Activated CD8-positive, alpha-beta memory T cell treated with anti-CD3 and anti-CD28 coated beads, Interleukin-2, amount 50 U/mL, for 24 hours (primary cell): ENCODE measurements at regions not wholly inside any gene's neighbourhood (a gene's known extent, or its start where the extent isn't known, plus 50 kb on each side); places are given as distances from the start of the nearest gene placed in this dataset.
A peak's percentile ranks its signal among the peaks of the same experiment; 100 is the strongest.

Experiments
- DNase-seq: peaks from one replicate; pipeline ENCODE4 v3.0.0-alpha.2; 2020; ENCODE audit errors: extremely low read depth

DNA sequence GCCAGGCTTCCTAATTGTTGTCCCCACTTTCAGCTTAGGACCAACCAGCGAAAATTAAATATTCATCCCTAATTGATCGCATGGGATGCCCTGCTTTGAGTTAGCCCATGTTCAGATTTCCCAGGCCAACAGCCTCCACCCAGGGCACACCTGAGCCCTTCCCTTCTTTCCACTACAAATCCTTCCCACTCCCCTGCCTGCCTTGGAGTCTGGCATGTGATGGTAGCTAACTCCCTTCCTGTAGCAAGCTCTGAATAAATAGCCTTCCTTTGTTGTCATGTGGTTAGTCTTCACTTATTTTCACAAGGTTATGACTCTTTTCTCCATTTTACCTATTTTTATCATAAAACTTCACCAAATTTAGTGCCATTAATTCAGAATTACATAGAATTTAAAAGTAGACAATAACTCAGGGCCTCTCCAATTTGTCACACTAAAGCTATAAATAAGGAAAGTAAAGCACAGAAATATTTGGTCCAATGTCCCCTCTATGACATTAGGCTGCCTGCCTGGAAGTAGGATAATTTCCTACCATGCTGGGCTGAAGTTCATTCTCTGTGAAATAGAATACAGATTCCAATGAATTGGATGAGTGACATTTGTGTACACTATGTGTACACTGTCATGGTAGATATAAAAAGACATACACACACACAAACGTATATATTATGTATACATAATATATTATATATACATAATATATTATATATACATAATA is 166.4 kb upstream of the CPEB2 start:
- no peak for DNase-seq

DNA sequence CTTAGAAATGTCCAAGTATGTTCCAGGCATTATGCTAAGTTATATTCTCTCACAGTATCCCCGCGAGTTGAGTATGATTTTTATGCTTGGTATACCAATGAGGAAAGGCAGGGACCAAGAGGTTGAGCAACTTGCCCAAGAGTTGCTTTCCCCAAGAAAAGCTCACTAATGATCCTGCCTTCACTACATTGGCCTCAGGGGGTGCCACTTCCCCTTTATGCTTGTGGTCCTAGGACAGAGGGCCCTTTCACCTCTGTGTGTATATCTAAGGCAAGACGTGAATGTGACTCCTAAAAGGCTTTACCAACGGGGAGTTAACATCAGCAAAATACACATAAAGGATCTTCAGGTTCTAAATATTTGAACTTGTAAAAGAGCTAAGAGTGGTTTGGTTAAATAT is 164.4 kb upstream of the CPEB2 start:
- no peak for DNase-seq

DNA sequence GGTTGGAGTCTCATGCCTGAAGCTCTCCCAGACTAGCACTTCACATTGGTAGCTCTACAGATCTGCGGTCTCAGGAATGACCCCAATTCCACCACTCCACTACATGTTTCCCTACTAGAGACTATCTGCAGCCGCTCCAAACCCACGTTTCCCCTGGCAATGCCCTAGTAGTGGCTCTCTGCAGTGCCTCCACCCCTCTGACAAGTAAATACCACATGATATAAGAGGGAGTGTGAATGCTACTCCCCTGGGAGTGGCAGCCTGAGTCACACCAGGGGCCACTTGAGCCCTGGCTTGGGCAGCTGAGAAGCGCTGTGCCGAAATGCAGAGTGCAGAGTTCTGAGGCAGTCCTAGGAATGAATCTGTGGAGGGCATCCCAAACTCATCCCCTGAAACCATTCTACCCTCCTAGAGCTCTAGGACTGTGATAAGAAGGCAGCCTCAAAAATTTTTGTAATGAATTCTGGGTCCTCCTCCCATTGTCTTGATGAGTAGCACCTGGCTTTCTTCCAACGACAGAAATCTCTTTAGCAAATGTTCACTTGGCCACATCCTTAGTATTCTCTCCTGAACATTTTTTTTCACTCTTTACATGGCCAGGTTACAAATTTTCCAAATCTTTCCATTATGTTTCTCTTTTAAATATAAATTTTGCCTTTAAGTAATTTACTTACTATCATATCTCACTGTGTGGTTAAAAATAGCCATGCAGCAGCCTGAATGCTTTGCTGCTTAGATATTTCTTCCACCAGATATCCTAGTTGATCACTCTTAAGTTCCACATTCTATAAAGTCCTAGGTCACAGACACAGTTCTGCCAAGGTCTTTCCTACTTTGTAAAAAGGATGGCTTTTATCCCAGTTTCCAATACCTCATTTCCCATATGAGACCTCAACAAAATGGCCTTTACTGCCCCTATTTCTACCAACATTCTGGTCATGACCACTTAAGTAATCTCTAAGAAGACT is 160.2 kb upstream of the CPEB2 start:
- no peak for DNase-seq

DNA sequence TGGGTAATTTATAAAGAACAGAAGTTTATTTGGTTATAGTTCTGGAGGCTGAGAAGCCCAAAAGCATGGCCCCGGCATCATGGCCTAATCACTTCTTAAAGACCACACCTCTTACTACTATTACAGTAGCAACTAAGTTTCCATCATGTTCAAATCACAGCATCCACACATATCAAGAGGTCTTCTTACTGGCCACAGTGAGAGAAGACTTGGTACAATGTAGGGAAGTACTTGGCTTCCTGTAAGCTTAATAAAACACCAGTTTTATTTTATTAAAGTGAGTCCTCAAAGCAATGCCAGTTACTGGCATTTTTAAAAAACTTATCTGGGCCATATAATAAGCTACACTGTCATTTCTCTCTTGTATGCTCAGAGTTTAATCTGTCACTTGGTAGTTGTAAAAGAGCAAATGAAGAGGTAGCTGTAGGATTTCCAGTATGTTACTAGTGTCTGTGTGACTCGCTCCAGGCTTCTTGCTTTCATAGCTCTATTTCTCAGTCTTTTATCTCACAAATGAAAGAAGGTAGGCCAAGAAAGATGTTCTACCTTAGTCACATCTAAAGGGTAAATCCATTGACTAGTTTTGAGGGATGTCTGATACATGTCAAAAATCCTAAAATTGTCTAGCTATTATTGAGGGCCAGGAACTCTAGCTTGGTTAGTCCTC is 159.2 kb upstream of the CPEB2 start:
- DNase-seq: no peak

DNA sequence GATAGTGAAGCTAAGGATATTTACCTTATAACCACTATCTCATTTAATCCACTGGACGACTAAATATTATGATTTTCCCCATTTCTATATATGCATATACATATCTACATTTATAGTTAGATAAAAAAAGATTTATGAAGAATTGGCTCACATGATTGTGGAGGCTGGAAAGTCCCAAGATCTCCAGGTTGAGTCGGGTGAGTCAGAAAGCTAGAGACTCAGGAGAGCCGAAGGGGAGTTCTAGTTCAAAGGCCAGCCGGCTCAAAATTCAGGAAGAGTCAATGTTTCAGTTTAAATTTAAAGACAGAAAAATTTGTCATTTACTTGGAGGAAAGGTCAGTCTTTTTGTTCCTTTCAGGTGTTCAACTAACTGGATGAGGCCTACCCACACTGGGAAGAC is 158.2 kb upstream of the CPEB2 start:
- no peak for DNase-seq

DNA sequence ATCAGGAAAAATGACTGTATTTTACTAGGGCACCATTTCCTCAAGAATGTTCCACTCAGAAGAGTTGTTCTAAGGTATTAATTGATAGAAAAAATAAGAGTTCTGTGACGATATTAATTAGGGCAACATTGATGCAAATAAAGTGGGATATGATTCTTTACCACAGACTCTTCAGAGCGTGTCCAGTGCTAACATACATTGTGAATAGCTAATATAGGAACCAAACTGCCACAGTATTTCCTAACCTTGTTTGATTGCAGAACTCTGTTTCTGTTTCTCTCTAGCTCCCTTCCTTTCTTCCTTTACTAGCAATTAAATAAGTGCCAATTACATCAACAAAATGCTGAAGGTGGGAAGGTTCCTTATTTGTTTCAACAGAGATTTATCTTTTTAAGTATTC is 154.1 kb upstream of the CPEB2 start:
- no peak for DNase-seq

DNA sequence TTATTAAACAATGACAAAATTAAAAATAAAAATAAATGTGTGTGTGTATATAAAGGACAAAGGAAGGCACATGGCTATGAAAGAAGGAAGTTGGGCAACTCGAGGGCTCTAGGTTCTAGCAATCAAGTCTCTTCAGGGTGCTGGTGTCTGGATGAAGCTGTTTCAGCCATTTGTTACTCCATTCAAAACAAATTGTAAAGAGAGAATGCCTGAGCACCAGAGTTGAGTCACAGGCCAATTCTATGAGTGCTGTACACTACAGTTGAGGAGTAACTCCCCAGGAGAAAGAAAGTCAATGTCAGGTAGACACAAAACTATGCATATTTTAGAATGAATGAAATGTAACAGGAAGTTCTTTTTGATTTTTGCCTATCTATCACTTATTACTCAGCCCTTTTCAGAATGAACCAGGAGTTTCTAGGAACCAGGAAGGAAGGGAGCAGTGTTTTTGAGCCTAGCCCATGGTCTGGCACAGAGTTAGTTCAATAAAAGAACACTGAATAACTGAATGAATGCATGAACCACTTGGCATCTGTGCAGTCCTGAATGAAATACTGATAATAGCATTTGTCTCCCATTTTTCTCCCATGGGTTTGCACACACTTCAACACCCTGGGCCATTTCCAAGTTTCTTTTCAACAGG is 151.7 kb upstream of the CPEB2 start:
- DNase-seq: no peak

DNA sequence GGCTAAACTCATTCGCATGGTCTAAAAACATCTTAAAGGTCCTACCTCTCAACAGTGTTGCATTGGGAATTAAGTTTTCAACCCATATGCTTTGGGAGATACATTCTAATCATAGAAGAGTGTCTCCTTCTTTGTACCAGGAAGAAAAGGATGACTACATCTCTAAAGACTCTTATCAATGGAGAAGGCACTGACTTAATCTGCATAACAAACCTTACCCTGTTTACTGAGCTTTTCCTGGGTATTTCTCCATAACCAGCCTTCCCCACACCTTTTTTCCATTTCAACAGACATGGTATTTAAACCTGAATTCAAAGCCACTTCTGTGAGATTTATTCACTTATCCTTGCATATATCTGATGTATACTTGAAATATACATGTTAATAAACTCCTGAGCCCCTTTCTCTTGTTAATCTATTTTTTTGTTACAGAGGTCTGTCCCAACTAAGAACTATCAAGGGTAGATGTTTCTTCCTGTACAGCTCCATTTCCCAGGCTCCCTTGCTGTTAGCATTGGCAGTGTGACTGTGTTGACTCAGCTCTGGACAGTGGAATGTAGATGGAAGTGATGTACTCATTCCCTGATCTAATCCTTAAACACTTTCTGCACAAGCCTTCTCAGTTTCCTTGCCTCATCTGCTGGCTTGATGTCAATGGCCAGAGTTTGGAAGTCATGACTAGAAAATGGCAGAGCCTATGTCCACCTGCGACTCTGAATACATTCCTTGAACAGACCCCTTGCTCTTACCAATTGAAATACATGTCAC is 148.9 kb upstream of the CPEB2 start:
- no peak for DNase-seq

DNA sequence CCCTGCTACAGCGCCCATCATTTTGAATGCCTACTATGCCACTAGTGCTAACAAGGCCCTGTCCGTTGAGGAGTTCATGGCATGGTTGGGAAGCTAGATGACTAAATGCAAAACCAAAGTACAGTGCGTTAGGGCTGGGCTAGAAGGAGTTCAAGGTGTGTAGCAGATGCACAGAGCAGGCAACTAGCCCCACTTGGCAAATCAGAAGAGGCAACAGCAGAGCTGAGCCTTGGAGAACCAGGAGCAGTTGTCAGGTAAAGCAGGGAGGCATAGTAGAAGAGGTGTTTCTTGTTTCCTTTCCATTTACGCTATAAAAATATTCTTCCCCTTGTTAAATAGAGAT is 146.6 kb upstream of the CPEB2 start:
- no peak for DNase-seq

DNA sequence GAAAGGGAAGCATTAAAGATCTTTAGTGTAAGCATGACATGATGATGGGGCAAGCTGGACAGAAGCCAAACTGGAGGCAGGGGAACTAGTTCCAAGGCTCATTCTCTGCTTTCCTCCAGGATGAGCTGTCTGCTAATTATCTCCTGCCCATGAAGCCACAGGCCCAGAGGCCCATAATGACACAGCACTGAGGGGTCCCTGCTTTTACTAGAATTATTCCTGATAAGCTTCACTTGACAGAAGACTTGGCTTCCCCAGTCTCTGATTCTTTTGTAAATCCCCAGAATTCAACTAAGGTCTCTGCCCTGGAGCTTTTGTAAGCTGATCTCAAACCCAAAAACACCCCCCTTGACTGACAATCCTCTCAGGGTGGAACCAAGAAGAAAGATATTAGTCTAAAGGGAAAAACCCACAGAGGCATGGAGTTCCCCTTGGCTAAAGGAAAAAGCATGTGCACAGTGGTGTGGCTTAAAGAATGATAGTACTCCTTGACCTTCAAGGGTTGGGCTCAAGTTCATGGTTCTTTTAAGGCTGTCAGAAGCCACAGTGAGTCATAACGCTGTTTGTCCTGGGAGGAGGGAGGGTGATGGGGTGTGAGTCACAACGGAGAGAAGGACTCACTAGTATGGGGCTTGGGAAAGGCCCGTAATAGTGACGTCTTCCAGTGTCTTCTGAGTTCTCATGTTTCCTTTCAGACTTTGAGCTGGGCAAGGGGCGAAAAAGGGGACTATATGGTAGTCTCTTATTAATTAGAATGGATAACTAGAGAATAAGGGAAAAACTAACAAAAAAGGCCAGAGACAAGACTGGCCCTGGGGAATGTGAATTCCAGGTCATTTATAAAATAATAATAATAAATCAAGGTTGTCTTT is 146.0 kb upstream of the CPEB2 start:
- peak; percentile 24 for DNase-seq

DNA sequence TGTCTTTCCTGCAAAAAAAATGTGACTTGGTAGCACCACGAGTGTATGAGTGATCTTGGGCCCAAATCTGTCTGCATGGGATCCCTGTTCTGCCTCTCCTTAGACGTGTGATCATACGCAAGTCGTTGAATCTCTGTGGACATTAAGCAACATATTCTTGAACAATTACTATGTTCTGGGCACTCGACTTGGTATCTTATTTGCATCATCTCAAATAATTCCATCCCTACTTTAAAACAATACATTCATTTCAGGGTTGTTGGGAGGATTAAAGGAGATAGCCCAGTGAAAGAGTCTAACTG is 145.4 kb upstream of the CPEB2 start:
- no peak for DNase-seq

DNA sequence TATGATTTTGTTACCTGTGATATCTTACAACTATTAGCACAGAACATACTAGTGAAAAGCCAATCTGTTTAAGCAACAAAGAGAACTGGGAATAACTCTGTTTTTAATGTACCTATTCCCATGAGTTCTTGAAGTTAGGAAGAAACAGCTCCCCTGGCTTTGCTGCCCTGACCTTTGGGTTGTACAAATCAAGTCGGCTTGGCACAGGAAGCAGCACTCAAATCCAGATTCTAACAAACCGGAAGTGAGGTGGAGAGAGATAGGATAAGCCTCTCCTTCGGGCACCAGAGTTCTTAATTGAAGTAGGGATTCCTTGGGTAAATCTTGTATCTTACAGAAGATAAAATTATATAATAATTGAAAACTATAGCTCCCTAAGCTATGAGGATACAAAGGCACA is 144.8 kb upstream of the CPEB2 start:
- DNase-seq: no peak

DNA sequence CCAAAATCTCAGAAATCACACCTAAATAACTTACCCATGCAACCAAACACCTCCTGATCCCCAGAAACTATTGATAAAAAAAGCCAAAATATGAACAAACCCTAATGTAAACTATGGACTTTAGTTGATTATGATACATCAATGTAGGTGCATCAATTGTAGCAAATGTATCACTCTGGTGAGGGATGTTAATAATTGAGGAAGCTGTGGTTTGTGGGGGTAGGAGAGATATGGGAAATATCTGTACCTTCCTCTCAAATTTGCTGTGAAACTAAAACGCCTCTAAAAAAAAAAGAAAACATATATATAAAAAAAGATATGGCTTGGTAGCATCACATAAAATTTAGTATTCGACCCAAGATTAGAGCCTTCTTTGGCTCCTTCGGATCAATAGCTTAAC is 144.3 kb upstream of the CPEB2 start:
- DNase-seq: no peak

DNA sequence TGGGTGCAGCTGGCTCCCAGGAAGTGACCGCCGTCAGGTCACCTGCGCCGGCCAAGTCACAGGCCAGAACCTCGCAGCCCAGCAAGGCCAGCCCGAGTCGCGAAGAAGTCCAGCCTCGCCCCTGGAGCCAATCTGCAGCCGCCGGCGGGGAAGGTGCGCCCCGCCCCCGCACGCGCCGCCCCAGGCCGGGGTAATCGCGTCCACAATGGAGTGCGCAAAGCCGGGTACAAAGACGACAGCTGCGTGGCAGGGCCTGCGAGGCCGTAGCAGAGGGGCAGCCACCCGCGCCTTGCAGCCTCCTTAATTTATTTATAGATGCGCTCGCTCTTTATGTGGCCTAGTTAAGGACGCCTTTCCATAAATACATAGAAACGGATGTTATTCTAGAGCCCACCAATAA is 139.4 kb upstream of the CPEB2 start:
- no peak for DNase-seq

DNA sequence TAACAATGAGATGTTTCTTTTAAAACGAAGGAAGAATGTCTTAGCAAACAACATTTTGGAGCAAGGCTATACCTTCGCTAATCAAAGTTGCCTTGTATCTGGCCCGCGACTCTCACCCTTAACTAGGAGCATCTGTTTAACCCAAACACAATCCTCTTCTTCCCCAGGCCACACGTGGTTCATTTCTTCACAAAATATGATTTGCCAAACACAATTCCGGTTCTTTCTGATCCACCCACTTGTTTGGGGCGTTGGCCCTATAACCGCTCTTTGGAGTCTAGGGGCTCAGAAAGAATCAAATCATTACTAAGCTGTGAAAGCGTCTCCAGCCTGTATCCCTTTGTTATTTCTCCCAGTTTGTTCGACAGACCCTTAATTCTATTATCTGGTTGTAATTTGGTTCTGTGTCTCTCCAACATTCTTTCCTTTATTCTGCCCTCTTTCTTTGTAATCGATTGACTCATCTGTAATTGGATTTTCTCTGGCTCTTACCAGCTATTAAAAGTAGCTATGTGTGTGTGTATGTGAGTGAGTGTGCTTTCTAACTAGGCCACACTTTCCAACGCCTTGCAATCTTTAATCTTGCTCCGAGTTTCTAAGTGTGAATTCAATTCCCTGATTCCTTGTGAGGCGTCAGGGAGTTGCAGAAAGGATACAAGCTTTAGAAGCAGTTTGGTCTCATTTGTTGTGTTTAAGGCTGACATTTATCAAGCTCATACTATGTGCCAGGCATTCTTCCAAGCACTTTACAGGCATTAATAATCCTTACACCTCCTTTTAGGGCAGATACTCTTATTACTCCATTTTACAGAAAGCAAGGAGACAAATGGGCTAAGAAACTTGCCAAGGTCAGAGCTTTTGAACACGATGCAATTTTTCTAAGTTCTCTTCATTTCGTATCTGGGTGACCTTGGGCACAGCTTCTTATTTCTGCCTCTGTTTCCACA is 138.6 kb upstream of the CPEB2 start:
- DNase-seq: no peak

DNA sequence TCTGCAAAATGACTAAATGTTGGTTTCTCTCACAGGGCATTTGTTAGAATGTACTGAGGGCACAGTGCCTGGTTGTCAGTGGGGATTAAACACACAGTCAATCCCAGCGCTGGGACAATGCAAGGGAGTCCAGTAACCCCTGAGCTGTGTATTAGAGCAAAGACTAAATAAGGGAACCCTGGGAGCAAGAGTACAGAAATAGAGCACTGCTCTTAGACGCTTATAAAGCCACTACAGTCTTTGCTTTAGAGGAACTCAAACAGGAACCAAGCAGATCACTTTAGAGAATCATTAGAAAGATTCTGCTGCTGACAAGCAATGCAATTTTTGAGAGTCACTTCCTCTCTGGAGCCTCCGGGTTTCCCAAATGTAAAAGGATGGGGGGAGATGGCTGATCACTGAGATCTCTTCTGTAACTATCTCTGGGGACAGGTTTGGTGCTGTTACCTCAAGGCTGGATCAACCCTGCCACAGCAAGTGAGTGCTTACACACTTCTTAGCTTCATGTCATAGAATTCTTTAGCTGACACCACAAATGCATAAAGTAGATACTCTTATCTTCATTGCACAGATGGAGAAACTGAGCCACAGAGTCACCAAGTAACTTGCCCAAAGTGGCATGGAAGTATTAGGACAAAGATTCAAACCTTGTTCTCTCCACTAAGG is 137.8 kb upstream of the CPEB2 start:
- no peak for DNase-seq

DNA sequence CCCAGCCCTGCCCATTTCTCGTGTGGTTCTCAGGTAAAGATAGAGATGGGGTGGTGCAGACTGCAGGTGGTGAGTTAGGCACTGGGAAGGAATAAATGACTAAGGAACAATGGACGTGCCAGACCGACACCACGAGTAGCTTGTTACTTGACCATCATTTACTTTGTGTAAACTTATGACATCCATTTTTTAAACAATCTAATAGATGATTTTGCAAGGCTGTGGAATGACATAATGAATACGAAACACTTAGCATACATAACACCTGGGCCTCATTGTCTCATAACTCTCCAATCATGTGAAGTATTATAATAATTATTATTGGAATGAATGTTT is 137.3 kb upstream of the CPEB2 start:
- no peak for DNase-seq

DNA sequence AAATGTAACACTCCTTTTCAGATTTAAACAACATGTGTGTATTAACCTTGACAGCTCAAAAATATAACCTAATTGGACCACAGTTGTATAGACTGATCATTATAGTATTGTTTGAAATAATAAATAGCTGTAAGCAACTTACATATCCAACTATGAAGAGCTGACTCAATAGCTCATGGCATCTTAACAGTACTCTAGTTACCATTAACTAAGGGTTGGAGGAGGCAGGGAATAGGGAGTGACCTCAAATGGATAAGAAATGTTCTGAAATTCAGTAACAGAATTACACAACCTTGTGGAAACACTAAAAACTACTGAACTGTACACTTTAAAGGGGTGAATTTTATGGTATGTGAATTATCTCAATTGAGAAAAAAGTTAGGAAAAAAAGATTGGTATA is 136.5 kb upstream of the CPEB2 start:
- DNase-seq: no peak

DNA sequence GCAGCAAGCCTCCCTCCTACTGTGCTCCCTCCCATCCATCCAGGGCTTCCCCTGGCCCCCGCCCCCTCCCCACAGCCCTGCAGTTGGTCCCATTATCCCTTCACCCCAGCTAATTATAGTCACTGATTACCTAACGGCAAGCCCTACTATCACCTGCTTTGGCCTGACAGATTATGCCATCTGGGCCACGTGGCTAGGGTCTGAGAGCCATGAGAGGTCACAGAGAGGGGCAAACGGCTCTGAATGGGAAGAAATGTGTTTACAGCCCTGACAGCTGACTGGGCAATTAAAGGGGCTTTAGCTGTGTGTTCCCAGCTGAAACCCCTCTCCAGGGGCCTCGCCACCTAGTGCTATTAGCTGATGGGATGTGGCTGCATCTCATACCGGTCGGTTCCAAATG is 134.4 kb upstream of the CPEB2 start:
- no peak for DNase-seq
